HepG2 (cell line): ENCODE measurements at regions not wholly inside any gene's neighbourhood (a gene's known extent, or its start where the extent isn't known, plus 50 kb on each side); places are given as distances from the start of the nearest gene placed in this dataset.

Experiments
- ARNT ChIP-seq: fragments of 450-650 bp; IDR thresholded peaks from 2 replicates; pipeline ENCODE4 v1.6.1; 2017
- CEBPG ChIP-seq: IDR thresholded peaks from 2 replicates; pipeline ENCODE4 v1.6.1; 2016
- FOXK1 ChIP-seq: sonication (generic); formaldehyde crosslinking; IDR thresholded peaks from 2 replicates; pipeline ENCODE4 v1.4.0; 2020; ENCODE audit warnings: low read depth, missing genetic modification reagents, borderline replicate concordance
- FOXM1 ChIP-seq: sonication (generic); formaldehyde crosslinking; IDR thresholded peaks from 2 replicates; pipeline ENCODE4 v1.5.0; 2020; ENCODE audit warnings: missing genetic modification reagents
- KDM1A ChIP-seq: IDR thresholded peaks from 2 replicates; pipeline ENCODE4 v1.6.1; 2016; ENCODE audit warnings: missing compliant biosample characterization
- TGIF2 ChIP-seq: IDR thresholded peaks from 2 replicates; pipeline ENCODE4 v1.6.1; 2016; ENCODE audit warnings: control low read depth, missing compliant biosample characterization
- ZC3H4 ChIP-seq: sonication (generic); formaldehyde crosslinking; IDR thresholded peaks from 2 replicates; pipeline ENCODE4 v1.4.0; 2020; ENCODE audit warnings: missing genetic modification reagents, borderline replicate concordance
- ZNF572 ChIP-seq: sonication (generic); formaldehyde crosslinking; IDR thresholded peaks from 2 replicates; pipeline ENCODE4 v1.5.1; 2020; ENCODE audit warnings: mild to moderate bottlenecking, missing genetic modification reagents
- TF ChIP-seq, protein P1 (sequence below): sonication (generic); formaldehyde crosslinking; IDR thresholded peaks from 2 replicates; pipeline ENCODE4 v1.5.0; 2020; ENCODE audit warnings: mild to moderate bottlenecking, missing genetic modification reagents, moderate library complexity

DNA sequence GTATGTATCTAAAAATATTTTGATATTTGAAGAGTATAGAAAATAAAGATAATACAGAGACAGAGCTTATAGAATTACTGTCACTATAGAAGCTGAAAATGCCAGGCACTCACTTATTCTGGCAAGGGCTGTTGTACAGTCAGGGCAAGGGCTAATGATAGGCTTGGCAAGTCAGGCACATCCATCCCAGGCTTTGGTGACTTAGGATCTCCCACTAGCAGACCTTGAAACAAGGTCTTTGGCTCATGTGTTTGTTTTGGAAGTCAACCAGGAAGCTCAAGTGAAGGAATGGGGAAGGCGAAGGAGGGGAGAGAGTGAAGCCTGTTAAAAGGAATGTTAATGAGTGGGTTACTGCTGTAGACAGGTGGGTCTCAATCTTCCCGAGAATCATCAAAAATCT is 199.1 kb upstream of the SUCLG2 start:
- TF ChIP-seq, protein P1, sequence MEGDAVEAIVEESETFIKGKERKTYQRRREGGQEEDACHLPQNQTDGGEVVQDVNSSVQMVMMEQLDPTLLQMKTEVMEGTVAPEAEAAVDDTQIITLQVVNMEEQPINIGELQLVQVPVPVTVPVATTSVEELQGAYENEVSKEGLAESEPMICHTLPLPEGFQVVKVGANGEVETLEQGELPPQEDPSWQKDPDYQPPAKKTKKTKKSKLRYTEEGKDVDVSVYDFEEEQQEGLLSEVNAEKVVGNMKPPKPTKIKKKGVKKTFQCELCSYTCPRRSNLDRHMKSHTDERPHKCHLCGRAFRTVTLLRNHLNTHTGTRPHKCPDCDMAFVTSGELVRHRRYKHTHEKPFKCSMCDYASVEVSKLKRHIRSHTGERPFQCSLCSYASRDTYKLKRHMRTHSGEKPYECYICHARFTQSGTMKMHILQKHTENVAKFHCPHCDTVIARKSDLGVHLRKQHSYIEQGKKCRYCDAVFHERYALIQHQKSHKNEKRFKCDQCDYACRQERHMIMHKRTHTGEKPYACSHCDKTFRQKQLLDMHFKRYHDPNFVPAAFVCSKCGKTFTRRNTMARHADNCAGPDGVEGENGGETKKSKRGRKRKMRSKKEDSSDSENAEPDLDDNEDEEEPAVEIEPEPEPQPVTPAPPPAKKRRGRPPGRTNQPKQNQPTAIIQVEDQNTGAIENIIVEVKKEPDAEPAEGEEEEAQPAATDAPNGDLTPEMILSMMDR (CRISPR knock-in tag): no peak
- TF ChIP-seq ZNF572 (no peak), ZC3H4 (CRISPR knock-in tag) (no peak), TGIF2 (no peak), CEBPG (CRISPR knock-in tag) (no peak), ARNT (no peak), FOXK1 (CRISPR knock-in tag) (no peak), KDM1A (CRISPR knock-in tag) (no peak), FOXM1 (CRISPR knock-in tag) (no peak)
